ENCODE measurements at regions not wholly inside any gene's neighbourhood (a gene's known extent, or its start where the extent isn't known, plus 50 kb on each side); places are given as distances from the start of the nearest gene placed in this dataset.

GRCh38 chr13:106744516-106744915 is 176.6 kb upstream of the ARGLU1 start:
- Histone ChIP-seq H3K4me1 (no peaks in the 10 kb centered on the region), H3K36me3 (no peaks in the 10 kb centered on the region), H3K27ac (replicated peaks in 1 of 4) (no peak overlapping the region), H3K9me3 (no peaks in the 10 kb centered on the region), H3K4me3 (no peak overlapping the region), H3K27me3 (no peaks in the 10 kb centered on the region)
- DNase-seq (ENCODE audit: extremely low spot score), result no peak
- WGBS, result 92% methylated on average over 6 of the region's 6 CpGs
- TF ChIP-seq POLR2AphosphoS5 (IDR thresholded peaks at IDR 0.05), result no peak
- TF ChIP-seq POLR2A (IDR thresholded peaks at IDR 0.05; ENCODE audit: low read depth), result no peak
- TF ChIP-seq EP300 (IDR thresholded peaks at IDR 0.05), result no peak
- no peak for TF ChIP-seq CTCF (IDR thresholded peaks at IDR 0.05)
- intact Hi-C loops (cut with DNase I), result no loop called here

DNA sequence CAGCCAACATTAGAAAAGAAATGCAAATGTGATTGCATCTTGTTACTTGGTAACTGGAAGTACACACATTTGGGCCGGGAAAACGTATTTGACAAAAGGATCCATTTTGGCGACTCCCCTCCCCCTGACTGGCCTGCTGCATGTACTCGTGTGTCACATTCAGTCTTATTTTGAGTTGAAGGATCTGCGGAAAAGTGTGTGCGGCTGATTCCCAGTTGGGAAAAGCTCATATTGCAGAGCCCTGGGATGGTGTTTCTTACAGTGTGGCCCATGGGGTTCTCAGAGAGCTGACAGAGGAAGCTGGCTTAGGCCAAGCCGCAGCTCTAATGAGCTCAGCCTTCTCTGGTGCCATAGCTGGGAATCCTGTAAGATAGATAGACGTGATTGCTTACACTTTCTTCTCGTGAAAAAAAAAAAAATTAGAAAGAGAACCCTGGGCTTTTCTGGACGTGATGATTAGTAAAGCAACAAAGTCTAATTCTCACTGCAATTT is 170.3 kb upstream of the ARGLU1 start:
- TF ChIP-seq POLR2A (IDR thresholded peaks at IDR 0.05; ENCODE audit: low read depth), result no peak
- no peak for TF ChIP-seq POLR2AphosphoS5 (IDR thresholded peaks at IDR 0.05)
- TF ChIP-seq EP300 (IDR thresholded peaks at IDR 0.05), result no peak
- no peak for TF ChIP-seq CTCF (IDR thresholded peaks at IDR 0.05)
- H3K4me3 ChIP-seq, result no peak overlapping the region
- no peaks in the 10 kb centered on the region for H3K36me3 ChIP-seq
- no peak for DNase-seq (ENCODE audit: extremely low spot score)
- no peaks in the 10 kb centered on the region for H3K9me3 ChIP-seq
- H3K4me1 ChIP-seq, result peaks cover 0 to 9% (median 6%) of the 10 kb centered on the region in 4 donors
- WGBS, result 81% methylated on average over 10 of the region's 10 CpGs
- no peaks in the 10 kb centered on the region for H3K27me3 ChIP-seq
- no peak overlapping the region for H3K27ac ChIP-seq (replicated peaks in 1 of 4)
- intact Hi-C loops (cut with DNase I), result no loop called here

GRCh38 chr13:106736941-106737340 is 169.0 kb upstream of the ARGLU1 start:
- H3K36me3 ChIP-seq, result no peaks in the 10 kb centered on the region
- H3K9me3 ChIP-seq, result no peaks in the 10 kb centered on the region
- peaks cover 0 to 9% (median 6%) of the 10 kb centered on the region in 4 donors for H3K4me1 ChIP-seq
- H3K4me3 ChIP-seq, result no peak overlapping the region
- DNase-seq (ENCODE audit: extremely low spot score), result no peak
- no peak for TF ChIP-seq POLR2AphosphoS5 (IDR thresholded peaks at IDR 0.05)
- no peak for TF ChIP-seq POLR2A (IDR thresholded peaks at IDR 0.05; ENCODE audit: low read depth)
- TF ChIP-seq CTCF (IDR thresholded peaks at IDR 0.05), result no peak
- TF ChIP-seq EP300 (IDR thresholded peaks at IDR 0.05), result no peak
- no peaks in the 10 kb centered on the region for H3K27me3 ChIP-seq
- WGBS, result 95% methylated on average over 12 of the region's 12 CpGs
- no peak overlapping the region for H3K27ac ChIP-seq (replicated peaks in 1 of 4)
- intact Hi-C loops (cut with DNase I), result no loop called here

DNA sequence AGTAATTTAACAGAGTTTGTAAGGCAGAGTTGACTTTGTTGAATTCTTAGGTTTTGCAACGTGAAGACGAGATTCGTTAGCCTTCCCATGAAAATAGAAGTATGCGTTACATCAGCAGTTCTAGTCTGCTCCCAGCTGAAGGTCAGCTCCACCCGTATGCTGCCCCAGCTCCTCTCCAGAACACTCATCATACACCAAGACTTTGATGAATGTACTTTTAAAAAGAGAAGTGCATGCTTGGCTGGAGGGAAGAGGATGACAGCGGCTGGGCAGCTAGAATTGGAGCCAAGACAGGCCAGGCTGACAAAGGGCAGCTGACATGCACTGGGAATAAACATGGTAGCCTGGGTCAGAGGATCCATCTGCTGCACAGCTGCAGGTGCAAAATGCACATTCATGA is 166.3 kb upstream of the ARGLU1 start:
- 42% methylated on average over 6 of the region's 6 CpGs for WGBS
- TF ChIP-seq POLR2A (IDR thresholded peaks at IDR 0.05; ENCODE audit: low read depth) (no peak), POLR2AphosphoS5 (IDR thresholded peaks at IDR 0.05) (peak; percentile 31 to 53), CTCF (IDR thresholded peaks at IDR 0.05) (no peak), EP300 (IDR thresholded peaks at IDR 0.05) (peak; percentile 4)
- Histone ChIP-seq H3K4me3 (no peak overlapping the region), H3K4me1 (peaks cover 0 to 9% (median 6%) of the 10 kb centered on the region in 4 donors), H3K27ac (replicated peaks in 1 of 4) (no peak overlapping the region), H3K27me3 (no peaks in the 10 kb centered on the region), H3K9me3 (no peaks in the 10 kb centered on the region), H3K36me3 (no peaks in the 10 kb centered on the region)
- DNase-seq (ENCODE audit: extremely low spot score), result no peak
- intact Hi-C loops (cut with DNase I), result no loop called here

GRCh38 chr13:106723036-106723435 is 155.1 kb upstream of the ARGLU1 start:
- Histone ChIP-seq H3K27me3 (no peaks in the 10 kb centered on the region), H3K36me3 (no peaks in the 10 kb centered on the region), H3K4me1 (peaks cover 0 to 37% (median 31%) of the 10 kb centered on the region in 4 donors), H3K4me3 (no peak overlapping the region), H3K9me3 (no peaks in the 10 kb centered on the region), H3K27ac (replicated peaks in 1 of 4) (no peak overlapping the region)
- 76% methylated on average over 6 of the region's 6 CpGs for WGBS
- intact Hi-C loops (cut with DNase I), result no loop called here
- TF ChIP-seq POLR2A (IDR thresholded peaks at IDR 0.05; ENCODE audit: low read depth), result no peak
- DNase-seq (ENCODE audit: extremely low spot score), result no peak
